ENCODE measurements at regions not wholly inside any gene's neighbourhood (a gene's known extent, or its start where the extent isn't known, plus 50 kb on each side); places are given as distances from the start of the nearest gene placed in this dataset.

- TF ChIP-seq EZH2phosphoT487 (IDR thresholded peaks at IDR 0.05; ENCODE audit: low read depth, severe bottlenecking, unreplicated experiment): no peak
- no peak for TF ChIP-seq CTCF (IDR thresholded peaks at IDR 0.05; ENCODE audit: poor library complexity)
- TF ChIP-seq EZH2 (IDR thresholded peaks at IDR 0.05; ENCODE audit: borderline replicate concordance): no peak
Measured at GRCh38 chr4:8671712-8672290, 79.2 kb downstream of the CPZ start.
